Fibroblast of skin of back (primary cell): ENCODE measurements at regions not wholly inside any gene's neighbourhood (a gene's known extent, or its start where the extent isn't known, plus 50 kb on each side); places are given as distances from the start of the nearest gene placed in this dataset.
"Not testable (repeated sequence)": the region's sequence is repeated elsewhere in the genome, so short reads cannot be mapped to it uniquely, and the experiment has no call there.

Source experiments
- DNase-seq: peaks from one replicate; pipeline ENCODE4 v3.0.0-alpha.2; 2013

DNA sequence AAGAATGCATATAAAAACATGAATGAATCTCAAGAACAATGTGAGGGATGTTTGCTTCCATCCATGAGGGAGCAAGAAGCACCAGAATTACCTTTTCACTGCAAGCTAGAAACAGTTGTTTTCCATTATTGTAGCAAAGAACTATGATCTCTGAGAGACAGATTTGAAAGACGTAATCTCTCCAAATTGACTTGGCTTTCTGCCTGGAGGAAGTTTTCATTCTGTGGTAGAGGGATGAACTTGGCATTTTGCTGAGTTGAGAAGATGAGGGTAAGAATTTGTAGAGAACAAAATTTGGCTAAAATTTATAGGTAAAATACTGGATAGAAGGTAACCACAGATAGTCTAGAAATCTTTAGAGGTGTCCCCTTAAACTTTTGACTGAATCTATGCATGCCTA, 496.8 kb downstream of the TDRD3 start:
- DNase-seq, result no peak

DNA sequence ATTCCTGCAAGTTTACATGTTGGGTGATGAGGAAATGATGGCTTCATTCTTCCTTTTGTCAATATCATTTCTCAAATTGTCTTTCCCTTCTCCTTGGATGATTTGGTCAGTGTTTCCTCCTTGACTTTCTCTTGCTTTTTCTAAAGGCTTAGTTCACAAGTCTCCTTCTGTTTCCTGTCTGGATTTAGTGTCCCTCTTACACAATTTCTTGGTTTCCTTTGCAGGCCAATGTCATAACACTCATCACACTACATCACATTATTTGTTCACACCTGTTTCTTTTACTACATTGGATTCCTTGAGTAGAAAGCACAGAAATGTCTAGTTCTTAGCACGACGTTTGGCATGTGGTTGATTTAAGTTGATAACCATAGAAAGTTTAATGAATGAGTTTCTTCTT, 490.7 kb downstream of the TDRD3 start:
- no peak for DNase-seq

DNA sequence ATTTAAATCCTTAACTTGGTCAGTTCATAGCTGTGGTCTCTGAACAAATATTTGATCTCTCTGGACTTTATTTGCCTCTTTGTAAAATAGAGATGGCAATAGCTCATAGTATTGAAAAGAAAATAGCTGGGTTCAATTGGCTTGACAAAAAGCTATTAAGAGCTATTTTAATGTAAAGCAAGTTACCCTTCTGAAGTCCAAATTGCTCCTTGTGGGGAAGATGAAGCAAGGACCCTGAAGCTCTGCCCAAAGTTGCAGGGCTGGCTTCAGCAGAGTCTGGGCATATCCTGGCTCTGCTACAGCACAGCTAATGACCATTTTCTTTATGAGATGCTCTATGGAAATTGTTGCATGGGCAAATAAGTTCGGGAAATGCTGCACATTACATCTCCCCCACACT, 484.5 kb downstream of the TDRD3 start:
- DNase-seq, result no peak

DNA sequence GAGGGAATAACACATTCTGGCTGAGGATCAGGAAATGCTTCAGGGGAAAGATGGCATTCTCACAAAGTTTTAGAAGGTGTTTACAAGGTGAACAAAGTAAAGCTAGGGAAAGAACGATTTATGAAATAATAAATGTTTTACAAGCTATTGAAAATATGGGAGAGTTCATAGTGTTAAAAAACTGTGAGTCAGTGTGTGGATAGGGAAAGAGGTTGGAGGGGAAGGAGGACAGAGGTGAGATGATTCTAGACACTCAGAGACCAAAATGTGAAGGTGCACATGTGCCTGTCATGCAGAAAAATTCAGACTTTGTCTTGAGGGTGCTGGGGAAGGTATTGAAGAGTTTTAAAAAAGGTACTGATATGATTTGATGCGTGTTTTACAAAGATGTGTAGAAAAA, 476.1 kb downstream of the TDRD3 start:
- no peak for DNase-seq

DNA sequence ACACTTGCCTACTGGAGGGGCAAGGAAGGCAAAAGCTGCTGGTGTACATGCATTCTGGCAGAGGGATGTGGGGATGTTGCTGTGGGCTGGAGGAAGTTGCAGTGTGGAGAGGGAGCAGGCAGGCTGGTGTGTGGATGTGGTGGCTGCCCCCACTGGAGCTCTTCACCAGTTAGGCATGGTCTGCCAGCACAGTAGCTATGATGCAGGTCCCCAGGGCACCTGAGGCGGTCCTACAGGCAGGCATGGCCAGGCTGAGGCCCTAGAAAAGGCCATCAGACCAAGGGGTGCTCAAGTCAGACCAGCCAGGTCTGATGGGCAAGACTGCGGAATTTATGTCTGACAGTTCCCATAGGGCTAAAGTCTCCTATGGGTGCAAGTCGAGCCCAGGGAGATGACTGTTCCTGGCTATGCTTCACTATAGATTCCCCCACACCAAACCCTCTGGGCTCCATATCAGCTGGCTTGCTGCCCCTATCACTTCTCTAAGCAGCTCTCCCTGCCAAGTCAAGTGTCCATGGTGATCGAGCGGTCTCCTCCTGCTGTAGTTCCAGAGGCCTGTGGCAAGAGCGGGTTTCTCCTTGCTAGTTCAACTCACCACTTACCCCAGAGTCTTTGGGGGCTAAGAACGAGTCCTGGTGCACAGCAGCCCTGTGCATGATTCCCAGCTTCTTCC, 473.1 kb downstream of the TDRD3 start:
- DNase-seq, result no peak

DNA sequence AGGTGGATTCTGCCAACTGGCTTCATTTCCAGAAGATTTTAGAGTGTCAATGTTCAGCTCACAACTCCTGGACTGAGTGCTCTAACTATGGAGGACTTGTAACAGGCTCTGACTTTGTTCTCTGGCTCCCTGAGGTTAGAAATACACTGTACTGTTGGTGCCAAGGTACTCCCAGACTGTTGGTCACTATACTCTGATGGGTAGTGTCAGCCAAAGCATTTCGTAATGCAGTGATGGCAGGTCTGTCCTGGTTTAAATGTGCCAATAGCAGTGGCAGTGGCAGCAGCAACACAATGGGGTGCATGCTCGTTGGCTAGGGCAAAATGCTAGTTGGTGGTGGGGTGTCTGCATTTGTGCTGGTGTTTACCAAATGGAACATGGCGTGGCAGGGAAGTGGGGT, 472.2 kb downstream of the TDRD3 start:
- no peak for DNase-seq

DNA sequence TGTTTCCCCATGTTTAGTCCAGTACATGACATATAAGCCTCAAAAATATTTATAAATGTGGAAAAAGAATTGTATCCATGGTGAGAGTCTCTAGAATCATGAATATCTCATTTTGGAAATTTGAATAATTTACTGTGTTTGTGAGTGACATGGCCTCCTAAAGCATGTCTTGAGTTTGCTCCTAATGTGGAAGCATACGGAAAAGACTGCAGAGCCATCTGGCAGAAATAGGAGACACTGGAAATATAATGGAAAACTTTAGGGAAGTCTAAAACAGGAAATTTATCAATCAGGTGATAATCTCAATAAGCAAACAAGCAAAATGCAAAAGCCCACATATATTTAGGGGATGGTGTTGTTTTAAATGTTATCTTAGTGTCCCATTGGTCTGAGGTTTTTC, 465.0 kb downstream of the TDRD3 start:
- DNase-seq, result no peak

DNA sequence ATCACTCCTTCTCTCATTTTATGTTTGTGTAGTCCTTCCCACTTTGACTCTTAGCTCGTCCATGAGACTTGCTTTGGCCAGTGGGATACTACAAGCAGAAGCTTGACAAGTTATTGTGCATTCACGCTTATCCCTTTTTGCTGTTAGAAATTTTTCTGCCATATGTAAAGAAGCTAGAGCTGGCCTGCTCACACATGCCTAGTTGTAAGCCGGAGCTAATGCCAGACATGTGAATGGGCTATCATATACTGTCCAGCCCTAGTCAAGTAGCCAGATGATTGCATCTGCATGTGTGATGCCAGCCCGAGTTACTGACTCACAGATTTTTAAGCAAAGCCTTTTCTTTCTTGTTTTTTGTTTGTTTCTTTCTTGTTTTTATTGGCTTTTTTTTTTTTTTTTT, 460.7 kb downstream of the TDRD3 start:
- DNase-seq, result no peak

DNA sequence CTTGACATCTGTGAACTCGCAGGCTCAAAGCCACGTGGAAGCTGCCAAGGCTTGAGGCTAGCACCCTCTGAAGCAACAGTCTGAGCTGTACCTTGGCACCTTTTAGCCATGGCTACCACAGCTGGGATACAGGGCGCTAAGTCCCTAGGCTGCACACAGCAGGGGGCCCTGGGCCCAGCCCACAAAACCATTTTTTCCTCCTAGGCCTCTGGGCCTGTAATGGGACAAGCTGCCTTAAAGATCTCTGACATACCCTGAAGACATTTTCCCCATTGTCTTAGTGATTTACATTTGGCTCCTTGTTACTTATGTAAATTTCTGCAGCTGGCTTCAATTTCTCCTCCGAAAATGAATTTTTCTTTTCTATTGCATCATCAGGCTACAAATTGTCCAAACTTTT, 455.9 kb downstream of the TDRD3 start:
- DNase-seq, result no peak

DNA sequence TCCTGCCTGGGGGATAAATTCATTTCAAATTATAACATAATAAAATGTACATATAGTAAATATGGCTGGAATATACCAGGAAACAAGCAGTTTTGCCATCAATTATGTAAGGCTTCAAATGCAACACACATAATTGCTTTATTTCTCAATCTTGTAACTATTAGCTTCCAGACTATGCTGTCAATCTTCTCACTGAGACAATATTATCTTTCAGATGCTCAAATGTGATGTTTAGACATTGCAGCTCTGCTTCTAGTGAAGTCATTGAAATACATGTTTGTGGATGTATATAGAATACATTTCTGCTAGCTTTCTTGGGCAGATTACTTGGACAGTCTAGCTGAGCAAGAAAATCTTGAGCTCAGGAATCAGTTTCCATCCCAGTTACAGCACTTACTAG, 454.4 kb downstream of the TDRD3 start:
- DNase-seq, result no peak

DNA sequence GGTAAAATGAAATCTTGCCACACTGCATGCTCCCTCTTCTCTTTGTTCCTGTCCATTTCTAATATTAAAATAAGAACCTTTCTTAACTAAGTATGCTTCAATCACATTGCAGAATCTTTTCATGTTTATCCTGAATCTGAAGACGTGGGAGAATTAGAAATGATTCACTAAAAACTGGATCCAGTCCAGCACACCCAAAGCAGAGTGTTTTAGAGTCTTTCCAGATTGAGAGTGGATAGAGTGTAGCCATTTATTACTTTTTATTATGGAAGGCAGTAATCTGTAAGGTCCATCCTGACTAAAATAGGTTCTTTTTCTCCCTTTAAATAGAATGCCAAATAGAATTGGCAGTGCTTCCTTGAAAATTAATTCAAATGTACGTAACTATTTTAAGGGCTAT, 453.5 kb downstream of the TDRD3 start:
- no peak for DNase-seq

DNA sequence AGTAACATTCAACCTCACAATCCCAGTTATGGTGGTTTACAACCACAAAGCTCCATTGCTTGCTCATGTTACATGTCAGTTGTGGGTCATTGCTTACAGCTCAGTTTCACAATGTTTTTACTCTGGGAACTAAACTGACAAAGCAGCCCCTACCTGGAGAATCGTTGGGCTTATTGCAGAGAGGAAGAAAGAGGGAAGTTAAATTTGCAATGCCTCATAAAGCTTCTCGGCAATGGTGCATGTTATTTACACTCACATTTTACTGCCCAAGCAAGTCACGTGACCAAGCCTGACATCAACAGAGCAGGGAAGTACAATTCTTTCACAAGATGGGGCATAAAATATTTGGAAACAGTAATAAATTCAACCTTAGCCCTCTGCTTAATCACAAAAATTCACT, 441.6 kb downstream of the TDRD3 start:
- DNase-seq, result no peak

DNA sequence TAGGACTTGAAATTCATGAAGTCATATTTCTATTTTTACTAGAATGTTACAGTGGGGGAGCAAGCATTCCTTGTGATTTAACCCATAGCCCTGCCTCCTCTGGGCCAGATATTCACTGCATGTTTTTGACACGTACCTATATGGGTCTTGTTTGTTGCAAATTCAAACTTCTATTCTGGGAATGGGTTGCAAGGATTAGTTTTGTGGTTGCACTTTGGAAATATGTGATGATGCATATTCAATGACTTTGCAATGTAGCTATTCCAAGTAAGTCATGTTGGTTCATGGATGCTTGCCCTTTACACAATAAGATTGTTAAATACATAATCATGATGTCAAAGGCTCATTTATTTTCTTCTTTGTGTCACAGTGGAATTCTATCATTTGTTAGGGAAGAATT, 440.8 kb downstream of the TDRD3 start:
- DNase-seq, result peak; percentile 46

DNA sequence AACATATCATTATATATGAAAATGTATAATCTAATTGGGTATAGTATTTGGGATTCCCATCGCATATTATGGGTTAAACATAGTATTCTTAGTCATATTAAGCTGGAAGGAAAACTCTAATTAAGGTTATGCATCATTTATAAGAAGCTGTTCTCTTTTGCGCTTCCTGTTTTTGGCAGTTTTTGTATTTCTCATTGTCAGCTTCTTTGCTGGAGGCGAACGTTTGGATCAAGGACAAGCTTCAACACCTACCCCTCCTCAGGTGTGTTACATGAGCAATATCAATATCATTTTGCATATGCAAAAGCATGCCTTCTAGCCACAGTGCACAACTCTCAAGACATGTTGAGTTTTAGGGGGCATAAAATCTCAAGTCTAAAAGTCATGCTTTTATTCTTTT, 439.8 kb downstream of the TDRD3 start:
- DNase-seq, result no peak

DNA sequence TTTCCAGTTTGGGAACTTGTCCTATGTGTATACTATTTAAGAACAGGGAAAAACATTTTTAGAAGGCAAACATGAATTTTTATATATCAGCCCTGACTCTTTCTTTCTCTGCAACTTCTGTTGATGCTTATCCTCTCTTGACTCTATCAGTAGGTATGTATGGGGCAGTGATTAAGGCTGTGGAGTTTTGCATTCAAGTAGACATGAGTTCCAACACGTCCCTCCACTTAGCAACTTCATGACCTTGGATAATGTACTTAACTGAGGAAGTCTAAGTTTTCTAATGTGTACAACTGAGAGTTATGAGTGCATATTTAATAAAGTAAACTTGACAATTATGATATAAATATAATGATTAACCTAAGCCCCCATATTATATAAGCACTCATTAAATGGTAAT, 414.6 kb downstream of the TDRD3 start:
- no peak for DNase-seq

DNA sequence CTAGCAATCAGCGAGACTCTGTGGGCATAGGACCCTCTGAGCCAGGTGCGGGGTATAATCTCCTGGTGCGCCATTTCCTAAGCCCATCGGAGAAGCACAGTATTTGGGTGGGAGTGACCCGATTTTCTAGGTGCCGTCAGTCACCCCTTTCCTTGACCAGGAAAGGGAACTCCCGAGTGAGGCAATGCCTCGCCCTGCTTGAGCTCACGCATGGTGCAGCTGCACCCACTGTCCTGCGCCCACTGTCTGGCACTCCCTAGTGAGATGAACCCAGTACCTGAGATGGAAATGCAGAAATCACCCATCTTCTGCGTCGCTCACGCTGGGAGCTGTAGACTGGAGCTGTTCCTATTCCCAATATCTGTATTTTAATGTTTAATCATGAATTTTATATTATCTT, 408.6 kb downstream of the TDRD3 start:
- not testable (repeated sequence) for DNase-seq

DNA sequence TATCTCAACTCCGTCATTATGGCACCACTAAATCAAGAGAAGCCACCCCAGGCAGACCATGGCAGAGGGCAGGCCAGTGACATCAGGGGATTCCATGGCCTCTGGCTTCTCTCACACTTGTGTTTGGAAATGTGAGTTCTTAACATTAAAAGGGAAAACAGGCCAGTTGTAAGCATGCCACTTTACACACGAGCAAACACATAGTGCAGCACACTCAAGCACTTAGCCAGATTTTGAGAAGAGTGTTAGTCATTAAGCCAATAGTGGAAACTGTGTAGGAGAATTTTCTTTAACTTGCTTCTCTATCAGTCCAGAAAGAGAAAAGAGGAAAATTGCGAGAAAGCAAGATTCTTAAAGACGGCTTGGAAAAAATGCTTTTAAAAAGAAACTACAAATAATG, 401.5 kb downstream of the TDRD3 start:
- DNase-seq, result no peak

DNA sequence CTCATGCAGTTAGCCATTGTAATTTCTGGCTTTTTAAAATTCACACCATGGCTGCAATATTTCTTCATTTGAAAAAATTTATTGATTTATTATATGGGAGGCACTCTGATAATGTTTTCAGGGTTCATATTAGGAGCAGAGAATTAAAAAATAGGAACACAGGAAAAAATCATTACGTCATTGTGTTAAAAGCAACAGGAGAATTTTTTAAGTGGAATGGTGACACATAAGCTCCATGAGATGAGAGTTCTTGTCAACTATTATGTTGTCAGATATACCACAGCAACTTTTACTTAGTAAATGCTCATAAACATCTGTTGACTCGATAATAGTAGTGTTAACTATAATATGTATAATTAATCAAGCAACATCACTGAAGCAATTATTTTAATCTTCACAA, 400.1 kb downstream of the TDRD3 start:
- DNase-seq, result no peak

DNA sequence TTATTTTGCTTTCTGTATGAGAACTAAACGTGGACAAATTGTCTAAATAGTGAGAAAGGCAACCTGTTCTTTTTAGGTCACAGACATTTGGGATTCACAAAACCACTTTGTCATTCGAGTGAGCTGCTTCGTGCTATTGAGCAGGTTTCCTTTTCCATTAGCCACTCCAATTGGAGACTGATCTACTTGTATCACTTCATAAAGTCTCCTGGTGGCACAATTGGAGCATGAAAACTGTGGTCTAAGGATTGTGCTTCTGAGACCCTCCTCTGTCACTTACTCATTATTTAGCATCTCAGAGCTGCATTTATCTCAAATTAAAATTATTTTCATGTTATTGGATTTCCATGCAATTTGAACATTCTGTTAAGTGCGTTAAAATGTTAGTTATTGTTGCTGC, 397.7 kb downstream of the TDRD3 start:
- no peak for DNase-seq

DNA sequence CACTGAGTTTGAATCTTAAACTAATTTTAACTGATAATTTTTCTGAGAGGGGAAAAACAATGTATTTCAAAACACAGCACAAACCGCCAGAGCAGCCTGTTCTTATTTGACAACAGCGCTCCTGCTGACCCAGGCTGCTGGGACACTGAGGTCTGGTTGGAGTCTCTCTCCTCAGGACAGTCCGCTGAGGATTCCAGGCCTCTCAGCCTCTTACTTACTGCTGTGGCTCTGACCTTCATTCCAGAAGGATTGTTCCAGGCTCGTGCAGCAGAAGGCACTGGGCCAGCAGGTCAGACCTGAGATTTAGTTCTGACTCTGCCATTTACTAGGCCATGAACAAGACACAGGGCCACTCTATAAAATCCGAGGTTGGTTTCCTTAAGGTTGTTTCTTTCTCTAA, 393.6 kb downstream of the TDRD3 start:
- no peak for DNase-seq

DNA sequence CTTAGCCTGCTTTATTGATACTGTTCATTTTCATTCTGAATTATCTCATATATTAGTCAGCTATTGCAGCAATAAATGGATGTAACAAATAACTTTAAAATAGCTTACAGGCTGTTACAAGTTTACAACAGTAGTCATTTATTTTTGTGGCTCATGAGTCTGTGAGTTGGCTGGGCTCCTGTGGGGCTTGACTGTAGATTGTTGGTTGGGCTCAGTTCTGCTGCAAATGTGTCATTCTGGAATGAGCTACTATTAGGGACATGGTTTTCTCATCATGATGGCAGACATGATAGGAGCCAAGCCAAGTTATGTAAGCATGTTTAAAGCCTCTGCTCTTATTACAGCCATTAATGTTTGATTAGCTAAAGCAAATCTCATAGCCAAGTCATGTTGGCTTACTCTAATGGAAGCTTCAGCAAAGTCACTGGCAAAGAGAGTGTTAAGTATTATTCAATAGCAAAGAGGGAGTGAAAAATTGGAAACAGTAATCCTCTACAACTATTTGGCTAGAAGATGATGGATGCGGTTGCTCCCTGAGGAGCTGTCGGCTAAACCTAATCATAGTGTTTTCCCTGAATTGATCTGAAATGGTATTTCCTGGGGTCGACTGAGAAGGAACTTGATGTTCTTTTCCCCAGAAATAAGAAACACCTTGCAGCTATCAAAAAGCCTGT, 391.3 kb downstream of the TDRD3 start:
- DNase-seq, result peak; percentile 22

DNA sequence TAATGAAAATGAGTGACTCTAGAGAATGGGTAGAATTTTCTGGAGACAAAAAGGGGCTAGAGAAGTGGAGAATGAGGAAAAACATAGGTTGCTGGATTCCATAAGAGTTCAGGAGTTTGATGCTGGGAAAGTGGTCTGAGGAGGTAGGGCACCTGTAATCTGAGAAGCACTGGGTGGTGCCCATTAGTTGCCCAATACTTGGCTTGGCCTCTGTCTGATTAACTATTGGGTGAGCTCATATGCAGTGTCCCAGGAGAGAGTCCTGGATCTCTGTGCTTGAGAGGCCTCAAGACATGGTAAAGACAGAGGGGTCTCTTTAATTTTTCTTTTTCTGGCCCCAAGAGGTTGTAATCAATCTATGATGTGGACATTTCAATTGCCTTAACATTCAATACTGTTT, 390.1 kb downstream of the TDRD3 start:
- no peak for DNase-seq

DNA sequence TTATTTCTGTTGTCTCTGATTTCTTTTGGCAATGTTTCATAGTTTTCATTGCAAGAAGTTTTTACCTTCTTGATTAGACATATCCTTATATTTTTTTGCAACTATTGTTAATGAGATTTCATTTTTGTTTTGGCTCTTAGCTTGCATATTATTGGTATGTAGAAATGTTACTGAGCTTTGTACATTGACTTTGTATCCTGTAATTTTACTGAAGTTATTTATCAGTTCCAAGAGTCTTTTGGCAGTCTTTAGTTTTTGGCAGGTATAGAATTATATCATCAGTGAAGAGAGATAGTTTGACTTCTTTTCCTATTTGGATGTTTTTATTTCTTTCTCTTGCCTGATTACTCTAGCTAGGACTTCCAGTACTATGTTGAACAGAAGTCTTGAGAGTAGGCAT, 375.7 kb downstream of the TDRD3 start:
- no peak for DNase-seq

DNA sequence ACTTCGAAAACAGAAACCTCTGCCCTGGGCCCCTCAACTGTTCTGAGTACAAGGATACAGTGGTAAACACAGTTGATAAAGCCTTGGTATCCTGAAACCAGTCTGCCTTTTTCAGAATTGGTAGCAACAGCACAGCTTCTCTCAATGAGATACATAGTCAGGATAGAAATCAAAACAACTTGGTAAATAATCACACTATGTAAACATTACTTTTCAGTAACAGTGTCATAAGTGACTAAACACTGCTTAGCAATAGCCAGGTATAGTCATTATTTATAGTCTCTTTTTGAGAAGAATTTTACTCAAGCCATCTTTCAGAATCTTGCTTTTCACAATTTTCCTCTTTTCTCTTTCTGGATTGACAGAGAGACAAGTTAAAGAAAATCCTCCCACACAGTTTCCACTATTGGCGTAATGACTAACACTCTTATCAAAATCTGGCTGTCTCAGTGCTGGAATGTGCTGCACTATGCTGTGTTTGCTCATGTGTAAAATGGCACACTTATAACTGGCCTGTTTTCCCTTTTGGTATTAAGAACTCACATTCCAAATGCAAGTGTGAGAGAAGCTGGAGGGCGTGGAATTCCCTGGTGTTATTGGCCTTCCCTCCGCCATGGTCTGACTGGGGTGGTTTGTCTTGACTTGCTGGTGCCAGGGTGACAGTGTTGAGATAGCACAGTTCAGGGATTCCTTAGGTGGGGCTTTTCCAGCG, 368.8 kb downstream of the TDRD3 start:
- DNase-seq, result peak; percentile 12
